Neural progenitor cell (in vitro differentiated cells): ENCODE measurements at regions not wholly inside any gene's neighbourhood (a gene's known extent, or its start where the extent isn't known, plus 50 kb on each side); places are given as distances from the start of the nearest gene placed in this dataset.

ENCODE experiments used
- CTCF ChIP-seq: fragments of 200-600 bp; sonication (generic); IDR thresholded peaks from 2 replicates; pipeline ENCODE4 v1.5.1; 2017; ENCODE audit warnings: antibody characterized with exemption, mild to moderate bottlenecking
- EZH2 ChIP-seq: fragments of 200-600 bp; sonication (generic); IDR thresholded peaks from 2 replicates; pipeline ENCODE4 v1.6.1; 2017; ENCODE audit warnings: antibody characterized with exemption, mild to moderate bottlenecking, moderate library complexity
- EZH2phosphoT487 ChIP-seq: fragments of 200-600 bp; sonication (generic); IDR thresholded peaks from 2 replicates; pipeline ENCODE4 v1.6.1; 2017; ENCODE audit warnings: antibody characterized with exemption

- TF ChIP-seq EZH2 (no peak), CTCF (no peak), EZH2phosphoT487 (no peak)
Measured at GRCh38 chr12:91766454-91766853, 379.2 kb downstream of the BTG1 start.
